ENCODE measurements at regions not wholly inside any gene's neighbourhood (a gene's known extent, or its start where the extent isn't known, plus 50 kb on each side); places are given as distances from the start of the nearest gene placed in this dataset.

GRCh38 chrX:65073233-65073632, 97.0 kb upstream of the ZC4H2 start:
- TF ChIP-seq, protein P1, sequence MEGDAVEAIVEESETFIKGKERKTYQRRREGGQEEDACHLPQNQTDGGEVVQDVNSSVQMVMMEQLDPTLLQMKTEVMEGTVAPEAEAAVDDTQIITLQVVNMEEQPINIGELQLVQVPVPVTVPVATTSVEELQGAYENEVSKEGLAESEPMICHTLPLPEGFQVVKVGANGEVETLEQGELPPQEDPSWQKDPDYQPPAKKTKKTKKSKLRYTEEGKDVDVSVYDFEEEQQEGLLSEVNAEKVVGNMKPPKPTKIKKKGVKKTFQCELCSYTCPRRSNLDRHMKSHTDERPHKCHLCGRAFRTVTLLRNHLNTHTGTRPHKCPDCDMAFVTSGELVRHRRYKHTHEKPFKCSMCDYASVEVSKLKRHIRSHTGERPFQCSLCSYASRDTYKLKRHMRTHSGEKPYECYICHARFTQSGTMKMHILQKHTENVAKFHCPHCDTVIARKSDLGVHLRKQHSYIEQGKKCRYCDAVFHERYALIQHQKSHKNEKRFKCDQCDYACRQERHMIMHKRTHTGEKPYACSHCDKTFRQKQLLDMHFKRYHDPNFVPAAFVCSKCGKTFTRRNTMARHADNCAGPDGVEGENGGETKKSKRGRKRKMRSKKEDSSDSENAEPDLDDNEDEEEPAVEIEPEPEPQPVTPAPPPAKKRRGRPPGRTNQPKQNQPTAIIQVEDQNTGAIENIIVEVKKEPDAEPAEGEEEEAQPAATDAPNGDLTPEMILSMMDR (IDR thresholded peaks at IDR 0.05): no peak

- TF ChIP-seq, protein P1 (IDR thresholded peaks at IDR 0.05): no peak
Measured at GRCh38 chrX:65072590-65072989, 96.3 kb upstream of the ZC4H2 start.

DNA sequence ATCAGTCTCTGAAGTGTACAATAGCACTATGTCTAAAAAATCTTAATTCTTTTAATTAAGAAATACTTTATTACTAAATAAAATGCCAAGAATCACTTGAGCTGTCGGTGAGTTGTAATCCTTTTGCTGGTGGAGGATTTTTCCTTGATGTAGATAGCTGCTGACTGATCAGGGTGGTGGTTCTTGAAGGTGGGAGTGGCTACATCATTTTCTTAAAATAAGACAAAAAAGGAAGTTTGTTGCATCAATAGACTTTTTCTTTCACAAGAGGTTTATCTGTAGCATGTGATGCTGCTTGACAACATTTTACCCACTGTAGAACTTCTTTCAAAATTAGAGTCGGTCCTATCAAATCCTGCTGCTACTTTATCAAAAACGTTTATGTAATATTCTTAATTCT, 68.8 kb upstream of the ZC4H2 start:
- TF ChIP-seq, protein P1 (IDR thresholded peaks at IDR 0.05): no peak

DNA sequence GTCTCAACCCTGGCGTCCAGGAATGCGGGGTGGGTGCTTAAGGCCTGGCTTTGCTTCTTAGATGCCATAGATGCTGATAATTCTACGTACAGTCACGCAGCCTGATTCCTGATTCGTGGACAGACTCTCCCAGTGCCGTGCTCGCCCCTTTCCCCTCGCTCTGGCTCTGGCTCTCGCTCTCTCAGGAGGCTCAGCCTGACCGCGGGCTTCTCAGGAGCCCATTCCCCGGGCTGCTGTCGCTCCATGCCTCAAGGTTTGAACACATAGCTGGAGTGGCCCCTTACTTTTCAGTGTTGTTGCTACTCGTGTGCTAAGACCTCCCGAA, 59.2 kb upstream of the ZC4H2 start:
- TF ChIP-seq, protein P1 (IDR thresholded peaks at IDR 0.05): no peak

GRCh38 chrX:65034668-65035445, 58.6 kb upstream of the ZC4H2 start, which contains the start of gene ZC3H12B:
TSS of gene ZC3H12B (plus strand) at chrX:65034826.
- TF ChIP-seq, protein P1 (IDR thresholded peaks at IDR 0.05): peak; percentile 35; the same call in 1 of the 2 replicates

- TF ChIP-seq, protein P1 (IDR thresholded peaks at IDR 0.05): no peak
Measured at GRCh38 chrX:65034292-65034667, 58.0 kb upstream of the ZC4H2 start.
